Kidney epithelial cell (primary cell): ENCODE measurements at regions not wholly inside any gene's neighbourhood (a gene's known extent, or its start where the extent isn't known, plus 50 kb on each side); places are given as distances from the start of the nearest gene placed in this dataset.

Source experiments
- DNase-seq: peaks from one replicate; pipeline ENCODE4 v3.0.0-alpha.2; 2010; ENCODE audit warnings: low read depth
- H3K27me3 ChIP-seq: 2 replicates; pipeline ENCODE4 v1.6.0; 2011; ENCODE audit warnings: low read length; ENCODE audit not compliant: control insufficient read depth, insufficient read depth
- H3K36me3 ChIP-seq: 2 replicates; pipeline ENCODE4 v1.5.1; 2011; ENCODE audit warnings: low read length; ENCODE audit not compliant: control insufficient read depth, insufficient read depth
- H3K4me3 ChIP-seq: 2 replicates; pipeline ENCODE4 v1.5.1; 2011; ENCODE audit warnings: low read depth, mild to moderate bottlenecking, control low read depth, low read length
- CTCF ChIP-seq: IDR thresholded peaks from 2 replicates; pipeline ENCODE4 v1.5.1; 2011; ENCODE audit warnings: mild to moderate bottlenecking, moderate library complexity, low read length, control low read depth, inconsistent platforms; ENCODE audit not compliant: insufficient read depth, poor library complexity, severe bottlenecking

GRCh38 chr5:38716516-38716915 is 129.3 kb upstream of the OSMR start:
- Histone ChIP-seq H3K27me3 (no peaks in the 10 kb centered on the region), H3K36me3 (no peaks in the 10 kb centered on the region), H3K4me3 (no peak overlapping the region)
- DNase-seq = no peak
- TF ChIP-seq CTCF = no peak

GRCh38 chr5:38718771-38719391 is 126.9 kb upstream of the OSMR start:
- no peaks in the 10 kb centered on the region for H3K36me3 ChIP-seq
- TF ChIP-seq CTCF = no peak
- no peak for DNase-seq
- H3K4me3 ChIP-seq = no peak overlapping the region
- no peaks in the 10 kb centered on the region for H3K27me3 ChIP-seq

GRCh38 chr5:38719403-38719802 is 126.4 kb upstream of the OSMR start:
- TF ChIP-seq CTCF = no peak
- no peaks in the 10 kb centered on the region for H3K36me3 ChIP-seq
- DNase-seq = no peak
- H3K27me3 ChIP-seq = no peaks in the 10 kb centered on the region
- H3K4me3 ChIP-seq = no peak overlapping the region

GRCh38 chr5:38719916-38720315 is 125.9 kb upstream of the OSMR start:
- Histone ChIP-seq H3K36me3 (no peaks in the 10 kb centered on the region), H3K4me3 (no peak overlapping the region), H3K27me3 (no peaks in the 10 kb centered on the region)
- no peak for TF ChIP-seq CTCF
- DNase-seq = no peak

GRCh38 chr5:38720554-38721361 is 125.1 kb upstream of the OSMR start:
- DNase-seq = peak; percentile 64
- H3K36me3 ChIP-seq = no peaks in the 10 kb centered on the region
- no peak for TF ChIP-seq CTCF
- H3K27me3 ChIP-seq = no peaks in the 10 kb centered on the region
- H3K4me3 ChIP-seq = no peak overlapping the region
